OCI-LY1 (cell line): ENCODE measurements at regions not wholly inside any gene's neighbourhood (a gene's known extent, or its start where the extent isn't known, plus 50 kb on each side); places are given as distances from the start of the nearest gene placed in this dataset.

ENCODE experiments used
- EZH2 ChIP-seq: fragments of 200-600 bp; sonication (generic), shearing (Covaris generic); IDR thresholded peaks from 2 replicates; pipeline ENCODE4 v1.8.0; 2017; ENCODE audit warnings: borderline replicate concordance, mixed run types, mild to moderate bottlenecking, antibody characterized with exemption, low read length, moderate library complexity, mixed read lengths
- TF ChIP-seq, protein P1 (sequence below): fragments of 200-600 bp; sonication (generic), shearing (Covaris generic); IDR thresholded peaks from 2 replicates; pipeline ENCODE4 v1.5.1; 2017; ENCODE audit warnings: mild to moderate bottlenecking, antibody characterized with exemption, low read length, moderate library complexity, mixed read lengths

DNA sequence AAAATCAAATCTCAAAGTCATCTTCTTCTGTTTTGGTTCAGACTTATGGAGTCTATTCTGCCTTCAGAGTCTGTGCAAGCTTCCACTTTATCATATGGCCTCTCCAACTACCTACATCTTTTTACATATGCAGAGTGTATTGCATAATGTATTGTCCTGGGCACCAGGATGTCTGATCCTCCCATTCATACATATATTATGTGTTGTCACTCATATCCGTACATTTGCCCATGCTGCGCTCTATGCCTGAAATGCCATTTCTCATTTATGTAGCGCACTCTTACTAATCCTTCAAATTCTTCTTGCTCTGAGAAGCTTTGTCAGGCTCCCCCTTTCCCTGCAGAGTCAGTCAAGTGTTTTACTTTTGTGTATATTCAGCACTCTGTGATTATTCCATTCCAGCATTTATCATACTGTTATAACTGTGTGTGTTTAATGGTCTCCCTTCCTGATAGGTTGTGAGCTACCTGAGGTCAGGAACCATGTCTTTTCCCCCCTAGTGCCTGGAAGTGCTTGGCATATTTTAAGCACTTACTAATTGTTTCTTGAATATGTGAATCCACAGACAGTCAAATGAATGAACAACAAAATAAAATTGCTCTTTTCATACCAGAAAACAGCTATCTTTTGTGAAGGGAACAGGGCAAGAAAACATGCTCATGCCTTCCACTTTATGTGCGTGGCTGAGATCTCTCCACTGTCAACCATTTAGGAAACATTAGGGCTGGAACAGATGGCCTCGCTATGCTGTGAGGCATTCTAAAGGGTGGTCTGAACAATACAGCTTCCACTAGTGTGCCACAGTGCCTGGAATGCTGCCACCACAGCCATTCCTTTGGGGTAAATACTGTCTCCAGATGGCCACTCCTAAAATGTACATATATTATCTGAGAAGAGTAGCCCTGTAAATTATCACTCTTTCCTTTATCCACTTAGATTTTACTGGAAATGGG, 81.8 kb downstream of the GLUD2 start:
- no peak for TF ChIP-seq EZH2
- TF ChIP-seq, protein P1, sequence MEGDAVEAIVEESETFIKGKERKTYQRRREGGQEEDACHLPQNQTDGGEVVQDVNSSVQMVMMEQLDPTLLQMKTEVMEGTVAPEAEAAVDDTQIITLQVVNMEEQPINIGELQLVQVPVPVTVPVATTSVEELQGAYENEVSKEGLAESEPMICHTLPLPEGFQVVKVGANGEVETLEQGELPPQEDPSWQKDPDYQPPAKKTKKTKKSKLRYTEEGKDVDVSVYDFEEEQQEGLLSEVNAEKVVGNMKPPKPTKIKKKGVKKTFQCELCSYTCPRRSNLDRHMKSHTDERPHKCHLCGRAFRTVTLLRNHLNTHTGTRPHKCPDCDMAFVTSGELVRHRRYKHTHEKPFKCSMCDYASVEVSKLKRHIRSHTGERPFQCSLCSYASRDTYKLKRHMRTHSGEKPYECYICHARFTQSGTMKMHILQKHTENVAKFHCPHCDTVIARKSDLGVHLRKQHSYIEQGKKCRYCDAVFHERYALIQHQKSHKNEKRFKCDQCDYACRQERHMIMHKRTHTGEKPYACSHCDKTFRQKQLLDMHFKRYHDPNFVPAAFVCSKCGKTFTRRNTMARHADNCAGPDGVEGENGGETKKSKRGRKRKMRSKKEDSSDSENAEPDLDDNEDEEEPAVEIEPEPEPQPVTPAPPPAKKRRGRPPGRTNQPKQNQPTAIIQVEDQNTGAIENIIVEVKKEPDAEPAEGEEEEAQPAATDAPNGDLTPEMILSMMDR, result no peak
